NCI-H446 treated with DMSO at 0.1 percent for 48 hours (cell line): ENCODE measurements at regions not wholly inside any gene's neighbourhood (a gene's known extent, or its start where the extent isn't known, plus 50 kb on each side); places are given as distances from the start of the nearest gene placed in this dataset.

Experiments
- DNase-seq: peaks from one replicate; lab custom pipeline; 2025; lab: John Stamatoyannopoulos, UW

GRCh38 chr20:11083841-11084240 is 410.0 kb upstream of the JAG1 start:
- no peak for DNase-seq

GRCh38 chr20:11084508-11084907 is 410.7 kb upstream of the JAG1 start:
- DNase-seq: no peak

- DNase-seq: no peak
These were observed 413.2 kb upstream of the JAG1 start for GRCh38 chr20:11086970-11087369.

DNA sequence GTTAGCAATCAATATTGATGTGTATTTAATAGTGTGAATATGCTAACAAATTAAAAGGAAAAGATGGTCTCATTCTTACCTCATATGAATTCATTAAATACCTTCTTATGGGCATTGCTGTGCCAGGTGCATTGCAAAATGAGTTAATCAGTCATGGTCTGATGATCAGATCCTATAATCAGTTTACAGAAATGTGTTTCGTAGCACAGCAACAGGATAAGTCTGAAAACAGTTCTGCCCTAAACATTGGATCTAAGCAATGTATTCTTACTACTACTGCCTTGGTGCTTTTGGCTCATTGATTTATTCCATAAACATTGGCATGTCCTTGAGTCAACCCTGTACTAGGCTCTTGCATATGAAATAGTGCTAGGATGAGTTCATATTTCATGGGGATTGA is 417.0 kb upstream of the JAG1 start:
- DNase-seq: no peak

DNA sequence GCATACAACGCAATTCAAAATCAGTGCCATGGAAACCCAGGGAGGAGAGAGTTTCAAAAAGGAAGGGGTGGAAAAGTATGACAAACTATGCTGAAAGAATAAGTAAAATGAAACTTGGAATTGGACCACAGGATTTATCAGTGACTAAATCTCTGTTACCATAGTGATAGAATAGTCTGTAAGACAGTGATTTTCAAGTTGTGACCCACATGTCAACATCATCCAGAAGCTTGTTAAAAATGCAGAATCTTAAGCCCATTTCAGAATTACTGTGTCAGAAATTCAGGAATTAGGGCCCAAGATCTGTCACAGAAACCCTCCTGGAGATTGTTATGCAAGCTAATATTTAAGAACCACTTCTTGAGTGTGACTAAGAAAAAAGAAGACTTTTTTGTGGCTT is 417.7 kb upstream of the JAG1 start:
- DNase-seq: no peak

DNA sequence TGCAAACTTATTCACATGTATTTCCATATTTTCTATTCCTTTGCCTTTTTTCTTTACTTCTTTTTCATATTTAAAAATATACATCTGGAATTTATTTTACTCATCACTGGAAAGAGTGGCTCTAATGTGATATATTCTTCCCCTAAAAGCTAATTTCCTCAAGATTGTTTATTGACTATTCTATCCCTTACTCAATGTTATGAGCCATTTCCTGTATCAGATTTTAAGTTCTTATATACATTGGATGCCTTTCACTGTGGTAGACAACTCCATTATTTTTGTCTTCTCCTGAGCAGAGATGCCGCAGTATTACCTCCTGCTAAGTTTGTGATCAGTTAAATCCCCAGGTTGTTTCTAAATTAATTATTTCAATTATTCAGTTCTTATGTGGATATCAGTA is 418.4 kb upstream of the JAG1 start:
- no peak for DNase-seq

GRCh38 chr20:11094196-11094595 is 420.4 kb upstream of the JAG1 start:
- no peak for DNase-seq

GRCh38 chr20:11094711-11095110 is 420.9 kb upstream of the JAG1 start:
- no peak for DNase-seq

GRCh38 chr20:11098888-11099287 is 425.1 kb upstream of the JAG1 start:
- no peak for DNase-seq

- DNase-seq: no peak
These were observed 427.4 kb upstream of the JAG1 start for GRCh38 chr20:11101243-11101642.

DNA sequence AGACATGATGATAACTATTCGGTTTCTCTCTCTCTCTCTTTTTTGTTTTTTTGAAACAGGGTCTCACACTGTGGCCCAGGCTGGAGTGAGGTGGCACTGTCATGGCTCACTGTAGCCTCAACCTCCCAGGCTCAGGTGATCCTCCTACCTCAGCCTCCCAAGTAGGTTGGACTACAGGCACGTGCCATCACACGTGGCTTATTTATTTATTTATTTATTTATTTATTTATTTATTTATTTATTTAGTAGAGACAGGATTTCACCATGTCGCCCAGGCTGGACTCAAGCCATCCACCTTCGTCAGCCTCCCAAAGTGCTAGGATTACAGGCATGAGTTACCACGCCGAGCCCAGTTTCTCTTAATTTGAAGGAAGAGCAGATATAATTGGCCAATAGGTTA is 427.9 kb upstream of the JAG1 start:
- no peak for DNase-seq

GRCh38 chr20:11103866-11104265 is 430.1 kb upstream of the JAG1 start:
- no peak for DNase-seq

DNA sequence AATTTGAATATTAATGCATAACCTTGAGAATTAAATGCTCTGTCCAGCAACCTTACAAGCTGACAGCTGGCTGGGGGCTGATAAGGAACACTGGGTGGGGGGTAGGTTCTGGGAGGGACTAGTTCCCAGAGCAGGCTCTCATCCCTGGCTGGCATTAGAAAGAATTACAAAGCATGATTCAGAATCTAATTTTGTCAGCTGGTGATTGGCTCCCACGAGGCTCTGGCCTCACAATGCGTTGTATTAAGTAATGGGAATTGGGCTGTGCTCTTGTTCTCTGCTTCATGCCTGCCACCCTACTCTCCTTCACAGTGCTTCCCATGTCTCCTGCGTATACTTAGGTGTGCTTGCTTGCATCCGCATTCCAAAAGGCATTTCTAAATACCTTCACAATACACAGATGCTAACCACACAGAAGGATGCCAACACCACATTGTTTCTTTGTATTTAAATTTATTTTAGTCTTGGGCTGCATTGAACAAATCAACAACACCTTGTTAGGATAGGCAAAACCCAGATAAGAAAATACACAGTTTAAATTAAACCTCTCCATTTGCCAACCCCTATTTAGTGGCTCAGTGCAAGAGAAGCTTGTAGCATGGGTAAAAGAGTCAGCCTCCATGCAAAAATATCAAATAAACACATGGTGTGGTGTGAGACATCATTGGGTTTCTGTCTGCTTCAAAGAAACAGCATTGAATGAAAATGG is 434.5 kb upstream of the JAG1 start:
- DNase-seq: no peak

GRCh38 chr20:11110535-11110934 is 436.7 kb upstream of the JAG1 start:
- DNase-seq: no peak

- DNase-seq: no peak
These were observed 437.4 kb upstream of the JAG1 start for GRCh38 chr20:11111191-11111590.

- no peak for DNase-seq
These were observed 439.0 kb upstream of the JAG1 start for GRCh38 chr20:11112832-11113231.

DNA sequence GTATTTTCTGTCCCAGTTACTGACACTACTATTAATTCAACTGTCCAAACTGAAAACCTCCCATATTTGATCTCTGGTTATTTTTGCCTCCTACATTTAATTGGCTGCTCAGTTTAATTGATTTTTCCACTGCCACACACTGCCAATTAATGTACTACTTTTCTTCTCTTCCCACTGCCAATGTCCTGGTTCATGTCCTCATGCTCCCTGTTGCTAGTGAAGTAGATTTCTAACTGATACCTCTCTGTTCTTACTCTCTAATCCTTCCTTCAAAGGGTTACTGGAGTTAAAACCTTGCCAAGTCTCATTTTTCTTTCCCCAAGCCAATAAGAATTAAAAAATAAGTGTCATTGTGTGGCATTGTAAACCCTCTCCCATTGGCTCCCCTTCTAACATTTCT is 440.6 kb upstream of the JAG1 start:
- no peak for DNase-seq

GRCh38 chr20:11117808-11118528 is 444.2 kb upstream of the JAG1 start:
- DNase-seq: peak; percentile 30

DNA sequence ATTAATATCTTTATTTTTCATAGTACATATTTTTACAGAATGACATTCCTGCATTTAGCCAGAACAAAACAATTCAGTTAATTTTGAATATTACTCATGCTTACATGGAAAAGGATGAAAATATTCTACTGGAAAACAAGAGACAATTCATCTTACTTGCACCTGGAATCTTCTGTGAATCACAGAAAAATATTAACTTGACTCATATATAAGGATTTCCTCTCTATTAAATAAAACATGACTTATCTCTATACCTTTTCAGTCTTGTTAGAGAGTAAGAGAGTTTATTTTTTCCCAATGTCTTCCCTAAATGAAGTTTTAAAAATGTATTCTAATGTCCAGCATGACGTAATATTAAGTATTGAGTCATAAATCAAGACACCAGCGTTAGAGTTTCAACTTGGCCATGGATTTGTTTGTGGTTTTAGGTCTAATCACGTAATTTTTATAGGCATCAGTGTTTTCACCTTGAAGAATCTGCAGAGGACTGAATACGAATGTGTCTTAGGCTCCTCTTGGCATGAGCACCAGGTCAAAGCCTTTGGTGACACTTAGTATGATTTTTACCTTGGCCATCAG is 445.1 kb upstream of the JAG1 start:
- DNase-seq: no peak

GRCh38 chr20:11119573-11119972 is 445.8 kb upstream of the JAG1 start:
- no peak for DNase-seq

GRCh38 chr20:11120431-11120830 is 446.6 kb upstream of the JAG1 start:
- DNase-seq: no peak

DNA sequence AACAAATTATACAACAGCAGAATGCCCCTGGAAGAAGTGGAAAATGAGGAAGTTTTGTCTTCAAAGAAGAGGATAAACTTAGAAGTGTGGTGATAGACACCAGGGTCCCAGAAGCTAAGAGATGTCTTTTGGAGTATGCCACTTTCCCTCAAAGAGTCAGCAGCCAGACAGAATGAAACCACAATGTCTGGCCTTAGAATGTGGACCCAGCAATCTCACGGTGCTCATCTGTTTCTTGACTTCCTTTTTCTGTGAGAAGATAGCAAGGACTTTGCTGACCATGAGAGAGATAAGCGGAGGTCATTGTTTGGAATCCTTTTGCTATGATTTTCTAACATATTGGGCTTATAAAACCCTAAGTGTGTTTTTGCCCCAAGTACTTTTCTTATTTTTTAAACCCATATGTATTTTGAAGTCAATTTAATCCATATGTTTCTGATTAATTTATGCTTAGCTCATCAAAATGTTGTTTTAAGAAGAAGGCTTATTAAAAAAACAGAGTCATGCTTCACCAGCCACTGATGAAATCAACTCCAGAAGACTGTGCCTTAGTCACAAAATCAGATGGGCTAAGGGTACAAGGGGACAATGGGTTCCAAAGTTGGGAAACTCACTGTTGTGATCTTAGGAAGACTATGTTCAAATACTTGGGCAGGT is 451.2 kb upstream of the JAG1 start:
- no peak for DNase-seq

- peak; percentile 48 for DNase-seq
These were observed 454.5 kb upstream of the JAG1 start for GRCh38 chr20:11128220-11128718.
